Keratinocyte (primary cell): ENCODE measurements at regions not wholly inside any gene's neighbourhood (a gene's known extent, or its start where the extent isn't known, plus 50 kb on each side); places are given as distances from the start of the nearest gene placed in this dataset.

Source experiments
- DNase-seq: peaks from one replicate; pipeline ENCODE4 v3.0.0-alpha.2; 2011; ENCODE audit warnings: low read depth, missing footprints, low spot score
- FAIRE-seq: peaks from 2 replicates; lab custom pipeline; 2011; peaks lifted over from hg19 to GRCh38; lab: Jason Lieb, UNC
- H2AFZ ChIP-seq: 2 replicates; pipeline ENCODE4 v1.6.0; 2012; ENCODE audit warnings: low read length, control low read depth, inconsistent platforms; ENCODE audit not compliant: control insufficient read depth
- H3K27ac ChIP-seq: 2 replicates; pipeline ENCODE4 v1.5.1; 2011; ENCODE audit warnings: low read length; ENCODE audit not compliant: control insufficient read depth, insufficient read depth
- H3K27me3 ChIP-seq: 3 replicates; pipeline ENCODE4 v1.6.0; 2011; ENCODE audit warnings: low read length; ENCODE audit not compliant: control insufficient read depth, insufficient read depth; ENCODE audit errors: extremely low read depth
- H3K36me3 ChIP-seq, 2 experiments: 2 replicates in 1 of 2; 3 replicates in 1 of 2; pipeline ENCODE4 v1.5.1; 2011; ENCODE audit warnings: low read length in 2 of 2, mild to moderate bottlenecking in 1 of 2; ENCODE audit not compliant: control insufficient read depth in 2 of 2, insufficient read depth in 2 of 2; ENCODE audit errors: extremely low read depth in 1 of 2
- H3K4me1 ChIP-seq: 3 replicates; pipeline ENCODE4 v1.5.1; 2011; ENCODE audit warnings: low read length; ENCODE audit not compliant: control insufficient read depth, insufficient read depth; ENCODE audit errors: extremely low read depth
- H3K4me2 ChIP-seq: 3 replicates; pipeline ENCODE4 v1.6.0; 2011; ENCODE audit warnings: low read depth, low read length; ENCODE audit not compliant: control insufficient read depth, insufficient read depth; ENCODE audit errors: extremely low read depth
- H3K4me3 ChIP-seq, 3 experiments: fragments of 200-600 bp in 1 of 3; sonication (generic) in 1 of 3; 2 replicates in 2 of 3; 3 replicates in 1 of 3; pipeline ENCODE4 v1.5.1; 2011 to 2016; ENCODE audit warnings: low read length in 3 of 3, mild to moderate bottlenecking in 3 of 3, control low read depth in 2 of 3, inconsistent platforms in 1 of 3, low read depth in 1 of 3, mixed read lengths in 1 of 3, mixed run types in 1 of 3, moderate library complexity in 1 of 3; ENCODE audit not compliant: control insufficient read depth in 2 of 3, insufficient read depth in 2 of 3; ENCODE audit errors: extremely low read depth in 1 of 3
- H3K79me2 ChIP-seq: 2 replicates; pipeline ENCODE4 v1.6.0; 2012; ENCODE audit warnings: low read length; ENCODE audit not compliant: control insufficient read depth, insufficient read depth
- H3K9ac ChIP-seq: 3 replicates; pipeline ENCODE4 v1.6.0; 2011; ENCODE audit warnings: low read length; ENCODE audit not compliant: control insufficient read depth, insufficient read depth; ENCODE audit errors: extremely low read depth
- H3K9me1 ChIP-seq: 3 replicates; pipeline ENCODE4 v1.6.0; 2011; ENCODE audit warnings: low read length; ENCODE audit not compliant: control insufficient read depth, insufficient read depth; ENCODE audit errors: extremely low read depth
- H3K9me3 ChIP-seq: 2 replicates; pipeline ENCODE4 v1.5.1; 2012; ENCODE audit warnings: low read depth, low read length; ENCODE audit not compliant: control insufficient read depth
- H4K20me1 ChIP-seq: 3 replicates; pipeline ENCODE4 v1.6.0; 2011; ENCODE audit warnings: low read length; ENCODE audit not compliant: control insufficient read depth, insufficient read depth; ENCODE audit errors: extremely low read depth
- CTCF ChIP-seq, 3 experiments: IDR thresholded peaks in 1 of 3; conservative IDR thresholded peaks in 1 of 3; optimal IDR thresholded peaks in 1 of 3; 2 replicates in 2 of 3; 3 replicates in 1 of 3; pipeline versions ENCODE3 to v1.5.1; 2011; ENCODE audit warnings: low read length in 3 of 3, mild to moderate bottlenecking in 3 of 3, moderate library complexity in 2 of 3, control low read depth in 1 of 3, inconsistent platforms in 1 of 3; ENCODE audit not compliant: insufficient read depth in 2 of 3; ENCODE audit errors: extremely low read depth in 1 of 3
- EZH2 ChIP-seq: IDR thresholded peaks from one replicate; pipeline ENCODE4 v1.6.1; 2012; ENCODE audit warnings: inconsistent platforms, mild to moderate bottlenecking, low read length, moderate library complexity
- dilution Hi-C: fragments of 300-500 bp; cut with MboI; formaldehyde crosslinking; loops from one replicate; pipeline ENCODE4 v1.7.0; 2020; ENCODE audit warnings: low sequenced_read_pairs; ENCODE audit not compliant: extremely low pct_ligation_motif_present

GRCh38 chr3:106458952-106459351 lies 590.1 kb upstream of the CBLB start:
- no peaks in the 10 kb centered on the region for H4K20me1 ChIP-seq
- H3K9ac ChIP-seq = no peak overlapping the region
- H2AFZ ChIP-seq = no peak overlapping the region
- H3K4me3 ChIP-seq = no peak overlapping the region
- DNase-seq (no peak), FAIRE-seq (no peak)
- no peaks in the 10 kb centered on the region for H3K9me3 ChIP-seq
- no peaks in the 10 kb centered on the region for H3K27me3 ChIP-seq
- H3K36me3 ChIP-seq = no peaks in the 10 kb centered on the region
- H3K4me2 ChIP-seq = no peak overlapping the region
- H3K79me2 ChIP-seq = no peaks in the 10 kb centered on the region
- TF ChIP-seq EZH2 (no peak), CTCF (optimal IDR thresholded peaks at IDR 0.05 in 1 of 3, IDR thresholded peaks at IDR 0.05 in 1 of 3, conservative IDR thresholded peaks at IDR 0.05 in 1 of 3; ENCODE audit: extremely low read depth in 1 of 3, insufficient read depth in 2 of 3, low read length in 3 of 3) (no peak)
- no peaks in the 10 kb centered on the region for H3K9me1 ChIP-seq
- H3K27ac ChIP-seq = no peak overlapping the region
- H3K4me1 ChIP-seq = no peaks in the 10 kb centered on the region
- dilution Hi-C loops = no loop called here

DNA sequence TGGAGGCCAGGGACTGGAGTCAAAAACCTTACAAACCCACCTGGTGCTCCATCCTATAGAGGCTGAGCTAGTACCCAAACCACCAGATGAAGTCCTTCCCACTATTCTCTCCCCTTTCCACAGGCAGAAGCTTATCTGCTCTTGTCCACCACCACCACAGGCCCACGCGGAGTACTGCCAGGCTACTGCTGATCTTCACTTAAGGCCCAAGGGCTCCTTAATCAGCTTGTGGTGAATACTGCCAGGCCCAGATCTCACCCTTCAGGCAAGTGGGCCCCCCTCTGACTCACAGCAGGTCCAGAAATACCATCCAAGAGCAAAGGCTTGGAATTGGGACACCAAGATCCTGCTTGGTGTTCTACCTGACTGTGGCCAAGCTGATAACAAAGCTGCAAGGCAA lies 598.1 kb upstream of the CBLB start:
- FAIRE-seq = no peak
- Histone ChIP-seq H4K20me1 (no peaks in the 10 kb centered on the region), H3K36me3 (no peaks in the 10 kb centered on the region), H3K4me2 (no peak overlapping the region), H3K27ac (no peak overlapping the region), H3K79me2 (no peaks in the 10 kb centered on the region), H3K9me3 (no peaks in the 10 kb centered on the region), H3K9me1 (no peaks in the 10 kb centered on the region), H3K27me3 (no peaks in the 10 kb centered on the region), H2AFZ (no peak overlapping the region), H3K9ac (no peak overlapping the region), H3K4me3 (no peak overlapping the region), H3K4me1 (no peaks in the 10 kb centered on the region)
- dilution Hi-C loops = no loop called here
- TF ChIP-seq CTCF (optimal IDR thresholded peaks at IDR 0.05 in 1 of 3, IDR thresholded peaks at IDR 0.05 in 1 of 3, conservative IDR thresholded peaks at IDR 0.05 in 1 of 3; ENCODE audit: extremely low read depth in 1 of 3, insufficient read depth in 2 of 3, low read length in 3 of 3) = no peak
- no peak for TF ChIP-seq EZH2
- no peak for DNase-seq
